ENCODE measurements at regions not wholly inside any gene's neighbourhood (a gene's known extent, or its start where the extent isn't known, plus 50 kb on each side); places are given as distances from the start of the nearest gene placed in this dataset.

DNA sequence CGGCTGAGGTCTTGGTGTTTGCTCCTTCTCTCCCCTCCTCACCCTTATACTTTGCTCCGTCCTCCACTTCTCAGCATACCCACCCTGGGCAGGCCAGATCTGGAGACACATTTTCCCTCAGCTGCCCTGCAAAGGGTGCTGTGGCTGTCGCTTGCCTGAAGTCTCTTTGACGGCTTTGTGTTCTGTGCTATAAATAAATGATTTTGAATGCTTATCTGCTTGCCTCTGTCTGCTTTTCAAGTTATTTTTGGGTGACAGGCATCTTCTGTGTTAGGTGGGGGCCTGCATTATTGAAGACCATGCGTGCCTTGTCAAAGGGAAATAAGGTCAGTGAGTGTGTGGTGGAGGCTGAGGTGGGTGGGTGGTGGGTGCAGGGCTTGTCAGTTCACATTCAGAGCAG, 66.9 kb upstream of the KCND3 start:
- TF ChIP-seq, protein P1, sequence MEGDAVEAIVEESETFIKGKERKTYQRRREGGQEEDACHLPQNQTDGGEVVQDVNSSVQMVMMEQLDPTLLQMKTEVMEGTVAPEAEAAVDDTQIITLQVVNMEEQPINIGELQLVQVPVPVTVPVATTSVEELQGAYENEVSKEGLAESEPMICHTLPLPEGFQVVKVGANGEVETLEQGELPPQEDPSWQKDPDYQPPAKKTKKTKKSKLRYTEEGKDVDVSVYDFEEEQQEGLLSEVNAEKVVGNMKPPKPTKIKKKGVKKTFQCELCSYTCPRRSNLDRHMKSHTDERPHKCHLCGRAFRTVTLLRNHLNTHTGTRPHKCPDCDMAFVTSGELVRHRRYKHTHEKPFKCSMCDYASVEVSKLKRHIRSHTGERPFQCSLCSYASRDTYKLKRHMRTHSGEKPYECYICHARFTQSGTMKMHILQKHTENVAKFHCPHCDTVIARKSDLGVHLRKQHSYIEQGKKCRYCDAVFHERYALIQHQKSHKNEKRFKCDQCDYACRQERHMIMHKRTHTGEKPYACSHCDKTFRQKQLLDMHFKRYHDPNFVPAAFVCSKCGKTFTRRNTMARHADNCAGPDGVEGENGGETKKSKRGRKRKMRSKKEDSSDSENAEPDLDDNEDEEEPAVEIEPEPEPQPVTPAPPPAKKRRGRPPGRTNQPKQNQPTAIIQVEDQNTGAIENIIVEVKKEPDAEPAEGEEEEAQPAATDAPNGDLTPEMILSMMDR (IDR thresholded peaks at IDR 0.05), result no peak
- TF ChIP-seq EZH2 (IDR thresholded peaks at IDR 0.05) (no peak), EZH2phosphoT487 (IDR thresholded peaks at IDR 0.05) (no peak)
